ENCODE measurements at regions not wholly inside any gene's neighbourhood (a gene's known extent, or its start where the extent isn't known, plus 50 kb on each side); places are given as distances from the start of the nearest gene placed in this dataset.
A peak's percentile ranks its signal among the peaks of the same experiment; 100 is the strongest.

DNA sequence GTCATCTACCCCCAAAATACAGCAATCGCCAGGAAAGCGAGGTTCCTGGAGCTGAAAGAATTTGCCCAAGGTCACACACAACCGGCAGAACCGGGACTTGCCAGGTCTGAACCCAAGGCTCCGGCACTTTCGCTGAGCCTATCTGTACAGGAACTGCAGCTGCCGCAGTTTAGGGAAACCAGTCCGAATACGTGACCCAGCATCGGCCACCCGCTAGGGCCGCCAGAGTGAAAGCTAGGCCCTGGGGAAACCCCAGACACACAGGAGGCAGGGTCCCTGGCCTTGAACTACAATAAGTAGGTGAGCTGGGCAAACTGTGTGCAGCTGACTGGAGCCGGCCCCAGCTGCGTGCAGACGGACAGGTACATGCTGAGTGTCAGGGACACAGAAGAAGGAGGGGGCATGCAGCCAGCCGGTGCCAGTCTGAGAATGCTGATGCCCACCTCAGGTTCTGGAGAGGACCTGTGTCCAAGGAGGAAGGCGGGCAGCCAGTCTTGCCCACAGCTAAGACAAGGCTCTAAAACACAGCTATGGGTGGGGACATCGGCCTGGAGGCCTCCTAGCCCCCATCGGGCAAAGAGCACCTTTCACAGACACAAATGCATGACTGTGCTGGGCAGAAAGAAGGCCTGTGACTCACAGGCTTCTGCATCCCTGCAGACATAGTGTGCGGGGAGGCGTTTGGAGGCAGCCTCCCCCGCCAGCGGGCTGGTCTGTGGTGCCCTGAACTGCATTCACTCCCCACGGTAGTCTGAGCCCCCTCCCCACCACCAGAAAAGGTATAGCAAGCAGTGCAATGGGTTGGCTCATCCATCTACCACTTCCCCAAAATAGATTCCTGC lies 107.4 kb upstream of the ID2 start (continued):
- TF ChIP-seq, protein P1, sequence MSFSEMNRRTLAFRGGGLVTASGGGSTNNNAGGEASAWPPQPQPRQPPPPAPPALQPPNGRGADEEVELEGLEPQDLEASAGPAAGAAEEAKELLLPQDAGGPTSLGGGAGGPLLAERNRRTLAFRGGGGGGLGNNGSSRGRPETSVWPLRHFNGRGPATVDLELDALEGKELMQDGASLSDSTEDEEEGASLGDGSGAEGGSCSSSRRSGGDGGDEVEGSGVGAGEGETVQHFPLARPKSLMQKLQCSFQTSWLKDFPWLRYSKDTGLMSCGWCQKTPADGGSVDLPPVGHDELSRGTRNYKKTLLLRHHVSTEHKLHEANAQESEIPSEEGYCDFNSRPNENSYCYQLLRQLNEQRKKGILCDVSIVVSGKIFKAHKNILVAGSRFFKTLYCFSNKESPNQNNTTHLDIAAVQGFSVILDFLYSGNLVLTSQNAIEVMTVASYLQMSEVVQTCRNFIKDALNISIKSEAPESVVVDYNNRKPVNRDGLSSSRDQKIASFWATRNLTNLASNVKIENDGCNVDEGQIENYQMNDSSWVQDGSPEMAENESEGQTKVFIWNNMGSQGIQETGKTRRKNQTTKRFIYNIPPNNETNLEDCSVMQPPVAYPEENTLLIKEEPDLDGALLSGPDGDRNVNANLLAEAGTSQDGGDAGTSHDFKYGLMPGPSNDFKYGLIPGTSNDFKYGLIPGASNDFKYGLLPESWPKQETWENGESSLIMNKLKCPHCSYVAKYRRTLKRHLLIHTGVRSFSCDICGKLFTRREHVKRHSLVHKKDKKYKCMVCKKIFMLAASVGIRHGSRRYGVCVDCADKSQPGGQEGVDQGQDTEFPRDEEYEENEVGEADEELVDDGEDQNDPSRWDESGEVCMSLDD (tag by site-specific recombination; IDR thresholded peaks at IDR 0.05), result no peak
- TF ChIP-seq ZNF266 (tag by site-specific recombination; IDR thresholded peaks at IDR 0.05; ENCODE audit: low read depth) (no peak), FEZF1 (tag by site-specific recombination; IDR thresholded peaks at IDR 0.05) (no peak)
- TF ChIP-seq, protein P2, sequence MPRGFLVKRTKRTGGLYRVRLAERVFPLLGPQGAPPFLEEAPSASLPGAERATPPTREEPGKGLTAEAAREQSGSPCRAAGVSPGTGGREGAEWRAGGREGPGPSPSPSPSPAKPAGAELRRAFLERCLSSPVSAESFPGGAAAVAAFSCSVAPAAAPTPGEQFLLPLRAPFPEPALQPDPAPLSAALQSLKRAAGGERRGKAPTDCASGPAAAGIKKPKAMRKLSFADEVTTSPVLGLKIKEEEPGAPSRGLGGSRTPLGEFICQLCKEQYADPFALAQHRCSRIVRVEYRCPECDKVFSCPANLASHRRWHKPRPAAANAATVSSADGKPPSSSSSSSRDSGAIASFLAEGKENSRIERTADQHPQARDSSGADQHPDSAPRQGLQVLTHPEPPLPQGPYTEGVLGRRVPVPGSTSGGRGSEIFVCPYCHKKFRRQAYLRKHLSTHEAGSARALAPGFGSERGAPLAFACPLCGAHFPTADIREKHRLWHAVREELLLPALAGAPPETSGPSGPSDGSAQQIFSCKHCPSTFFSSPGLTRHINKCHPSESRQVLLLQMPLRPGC (tag by site-specific recombination; IDR thresholded peaks at IDR 0.05), result no peak

DNA sequence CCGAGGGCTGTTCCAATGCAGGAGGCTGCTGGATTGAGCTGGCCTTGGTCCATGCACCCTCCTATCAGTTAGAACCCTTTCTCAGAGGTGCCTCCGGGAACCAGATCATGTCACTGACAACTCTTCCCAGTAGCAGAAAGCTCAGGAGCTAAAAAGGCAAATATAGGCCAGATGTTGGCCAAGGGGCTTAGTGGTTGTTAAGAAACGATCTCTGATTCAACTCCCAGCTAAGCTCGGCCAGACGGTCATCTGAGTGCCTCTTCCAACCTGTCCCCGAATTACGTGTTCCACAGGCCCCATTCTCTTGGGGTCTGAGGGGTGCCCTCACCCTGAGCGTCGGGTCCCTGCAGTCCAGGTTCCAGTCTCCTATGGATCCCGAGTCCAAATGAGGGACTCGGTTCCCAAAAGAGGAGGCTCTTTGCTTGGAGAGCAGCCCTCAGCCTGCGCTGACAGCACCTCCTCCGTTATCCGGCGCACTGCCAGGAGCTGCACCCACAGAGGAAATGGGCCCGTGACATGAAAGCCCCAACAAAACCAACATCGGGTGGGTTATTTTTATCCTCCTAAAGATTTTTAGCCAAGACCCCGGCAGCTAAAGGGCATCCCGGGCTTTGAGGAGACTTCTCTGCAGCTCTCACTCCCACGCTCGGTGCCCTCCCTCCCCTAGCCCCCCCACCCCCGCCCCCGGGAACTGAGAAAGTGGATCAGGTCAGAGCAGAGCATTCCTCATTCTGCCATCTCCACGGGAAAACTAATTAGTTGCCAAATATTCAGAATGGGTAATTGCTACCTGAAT lies 106.6 kb upstream of the ID2 start:
- Histone ChIP-seq H3K9me3 (ENCODE audit: control insufficient read depth, insufficient read depth, low read depth, low read length) (no peaks in the 10 kb centered on the region), H3K4me3 (ENCODE audit: low read depth, low read length) (no peak overlapping the region), H3K27ac (ENCODE audit: extremely low read depth, low read depth, low read length) (no peak overlapping the region), H3K36me3 (ENCODE audit: control insufficient read depth in 2 of 2, insufficient read depth in 1 of 2, low read length in 2 of 2) (no peaks in the 10 kb centered on the region), H3K4me1 (ENCODE audit: control insufficient read depth, insufficient read depth, low read length) (no peaks in the 10 kb centered on the region)
- TF ChIP-seq, protein P3, sequence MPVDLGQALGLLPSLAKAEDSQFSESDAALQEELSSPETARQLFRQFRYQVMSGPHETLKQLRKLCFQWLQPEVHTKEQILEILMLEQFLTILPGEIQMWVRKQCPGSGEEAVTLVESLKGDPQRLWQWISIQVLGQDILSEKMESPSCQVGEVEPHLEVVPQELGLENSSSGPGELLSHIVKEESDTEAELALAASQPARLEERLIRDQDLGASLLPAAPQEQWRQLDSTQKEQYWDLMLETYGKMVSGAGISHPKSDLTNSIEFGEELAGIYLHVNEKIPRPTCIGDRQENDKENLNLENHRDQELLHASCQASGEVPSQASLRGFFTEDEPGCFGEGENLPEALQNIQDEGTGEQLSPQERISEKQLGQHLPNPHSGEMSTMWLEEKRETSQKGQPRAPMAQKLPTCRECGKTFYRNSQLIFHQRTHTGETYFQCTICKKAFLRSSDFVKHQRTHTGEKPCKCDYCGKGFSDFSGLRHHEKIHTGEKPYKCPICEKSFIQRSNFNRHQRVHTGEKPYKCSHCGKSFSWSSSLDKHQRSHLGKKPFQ (tag by site-specific recombination; IDR thresholded peaks at IDR 0.05), result no peak
- TF ChIP-seq TCF7L2 (IDR thresholded peaks at IDR 0.05; ENCODE audit: borderline replicate concordance, low read depth, low read length) (no peak), ZBTB48 (tag by site-specific recombination; IDR thresholded peaks at IDR 0.05) (no peak), GLI4 (tag by site-specific recombination; IDR thresholded peaks at IDR 0.05) (no peak), ZNF544 (tag by site-specific recombination; IDR thresholded peaks at IDR 0.05) (no peak)
- POLR2A ChIA-PET, result no interaction called here
- CTCF ChIA-PET, result no interaction called here

DNA sequence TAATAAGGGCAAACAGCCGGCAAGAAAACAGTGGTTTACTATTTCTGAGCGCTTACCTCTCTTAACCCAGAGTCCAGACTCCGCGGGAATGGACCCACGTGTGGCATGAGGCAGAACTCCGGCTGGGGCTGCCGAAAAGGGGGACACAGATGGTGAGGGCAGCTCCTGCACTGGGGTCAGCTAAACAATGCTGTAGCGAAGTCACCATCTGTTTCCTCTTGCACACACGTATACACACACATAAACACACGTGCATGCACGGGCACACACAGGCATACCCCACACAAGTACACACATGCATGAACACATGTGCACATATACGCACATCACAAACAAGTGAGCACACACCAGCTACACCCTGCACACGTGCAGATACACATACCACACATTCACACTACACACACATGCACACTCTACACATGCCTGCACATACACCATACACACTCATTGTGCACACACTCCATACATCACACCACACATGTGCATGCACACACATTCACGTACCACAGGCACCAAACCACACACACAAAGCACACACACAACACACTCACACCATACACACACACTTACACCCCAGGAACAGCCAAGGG lies 105.9 kb upstream of the ID2 start:
- POLR2A ChIA-PET, result no interaction called here
- Histone ChIP-seq H3K9me3 (ENCODE audit: control insufficient read depth, insufficient read depth, low read depth, low read length) (no peaks in the 10 kb centered on the region), H3K36me3 (ENCODE audit: control insufficient read depth in 2 of 2, insufficient read depth in 1 of 2, low read length in 2 of 2) (no peaks in the 10 kb centered on the region), H3K4me1 (ENCODE audit: control insufficient read depth, insufficient read depth, low read length) (no peaks in the 10 kb centered on the region), H3K27ac (ENCODE audit: extremely low read depth, low read depth, low read length) (no peak overlapping the region), H3K4me3 (ENCODE audit: low read depth, low read length) (no peak overlapping the region)
- CTCF ChIA-PET, result no interaction called here
- TF ChIP-seq ZNF677 (tag by site-specific recombination; IDR thresholded peaks at IDR 0.05), result no peak
- no peak for TF ChIP-seq TCF7L2 (IDR thresholded peaks at IDR 0.05; ENCODE audit: borderline replicate concordance, low read depth, low read length)
- TF ChIP-seq ZNF416 (tag by site-specific recombination; IDR thresholded peaks at IDR 0.05), result no peak
- TF ChIP-seq ZNF837 (tag by site-specific recombination; IDR thresholded peaks at IDR 0.05), result no peak
- TF ChIP-seq, protein P4, sequence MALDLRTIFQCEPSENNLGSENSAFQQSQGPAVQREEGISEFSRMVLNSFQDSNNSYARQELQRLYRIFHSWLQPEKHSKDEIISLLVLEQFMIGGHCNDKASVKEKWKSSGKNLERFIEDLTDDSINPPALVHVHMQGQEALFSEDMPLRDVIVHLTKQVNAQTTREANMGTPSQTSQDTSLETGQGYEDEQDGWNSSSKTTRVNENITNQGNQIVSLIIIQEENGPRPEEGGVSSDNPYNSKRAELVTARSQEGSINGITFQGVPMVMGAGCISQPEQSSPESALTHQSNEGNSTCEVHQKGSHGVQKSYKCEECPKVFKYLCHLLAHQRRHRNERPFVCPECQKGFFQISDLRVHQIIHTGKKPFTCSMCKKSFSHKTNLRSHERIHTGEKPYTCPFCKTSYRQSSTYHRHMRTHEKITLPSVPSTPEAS (tag by site-specific recombination; IDR thresholded peaks at IDR 0.05), result peak; percentile 73
- no peak for TF ChIP-seq ZNF521 (tag by site-specific recombination; IDR thresholded peaks at IDR 0.05)
- no peak for TF ChIP-seq ZNF114 (tag by site-specific recombination; IDR thresholded peaks at IDR 0.05)
- no peak for TF ChIP-seq ZFP37 (tag by site-specific recombination; IDR thresholded peaks at IDR 0.05)
